HG02623 (cell line): ENCODE measurements at regions not wholly inside any gene's neighbourhood (a gene's known extent, or its start where the extent isn't known, plus 50 kb on each side); places are given as distances from the start of the nearest gene placed in this dataset.
"Not testable (repeated sequence)": the region's sequence is repeated elsewhere in the genome, so short reads cannot be mapped to it uniquely, and the experiment has no call there.

ENCODE experiments used
- ATAC-seq: cut with Tn5 transposase; IDR thresholded peaks from one replicate; pipeline ENCODE4 v1.9.1; 2021; ENCODE audit warnings: moderate library complexity; ENCODE audit not compliant: unreplicated experiment

DNA sequence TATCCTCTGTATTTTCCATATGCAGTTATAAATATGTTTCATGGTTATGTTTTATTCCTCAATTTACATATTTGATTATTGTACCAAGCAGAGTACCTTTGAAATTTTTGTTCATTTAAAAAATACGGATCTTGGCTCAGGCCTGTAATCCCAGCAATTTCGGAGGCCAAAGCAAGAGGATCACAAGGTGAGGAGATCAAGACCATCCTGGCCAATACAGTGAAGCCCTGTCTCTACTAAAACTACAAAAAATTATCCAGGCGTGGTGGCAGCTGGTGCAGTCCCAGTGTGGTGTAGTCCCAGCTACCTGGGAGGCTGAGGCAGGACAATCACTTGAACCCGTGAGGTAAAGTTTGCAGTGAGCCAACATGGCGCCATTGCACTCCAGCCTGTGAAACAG, 251.2 kb upstream of the TPTE start:
- not testable (repeated sequence) for ATAC-seq

DNA sequence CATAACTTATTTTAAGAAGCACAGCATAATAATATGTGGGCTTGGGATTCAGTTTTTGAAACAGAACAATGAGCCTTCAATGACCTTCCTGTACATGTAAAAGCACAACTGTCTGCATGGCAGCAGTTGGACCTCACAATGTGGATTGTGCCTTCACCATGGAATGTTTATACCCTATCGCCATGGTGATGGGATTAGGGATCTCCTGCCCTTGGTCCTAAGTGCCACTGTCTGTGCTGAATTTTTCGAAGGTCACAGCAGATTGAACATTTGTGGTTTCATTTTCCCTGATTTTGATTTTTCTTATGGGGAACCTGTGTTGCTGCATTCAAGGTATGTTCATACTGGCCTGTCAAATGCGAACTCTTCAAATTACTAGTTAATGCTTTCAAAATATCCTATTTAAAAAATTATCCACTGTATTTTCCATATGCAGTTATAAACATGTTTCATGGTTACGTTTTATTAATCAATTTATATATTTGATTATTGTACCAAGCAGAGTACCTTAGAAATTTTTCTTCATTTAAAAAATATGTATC, 249.6 kb upstream of the TPTE start:
- not testable (repeated sequence) for ATAC-seq

DNA sequence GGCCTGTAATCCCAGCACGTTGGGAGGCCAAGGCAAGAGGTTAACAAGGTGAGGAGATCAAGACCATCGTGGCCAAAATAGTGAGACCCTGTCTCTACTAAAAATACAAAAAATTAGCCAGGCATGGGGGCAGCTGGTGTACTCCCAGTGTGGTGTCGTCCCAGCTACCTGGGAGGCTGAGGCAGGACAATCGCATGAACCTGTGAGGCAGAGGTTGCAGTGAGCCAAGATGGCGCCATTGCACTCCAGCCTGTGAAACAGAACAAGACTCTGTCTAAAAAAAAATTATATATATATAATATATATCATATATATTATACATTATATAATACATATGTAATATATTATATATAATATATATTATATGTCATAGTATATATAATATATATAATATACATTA, 249.2 kb upstream of the TPTE start:
- no peak for ATAC-seq

DNA sequence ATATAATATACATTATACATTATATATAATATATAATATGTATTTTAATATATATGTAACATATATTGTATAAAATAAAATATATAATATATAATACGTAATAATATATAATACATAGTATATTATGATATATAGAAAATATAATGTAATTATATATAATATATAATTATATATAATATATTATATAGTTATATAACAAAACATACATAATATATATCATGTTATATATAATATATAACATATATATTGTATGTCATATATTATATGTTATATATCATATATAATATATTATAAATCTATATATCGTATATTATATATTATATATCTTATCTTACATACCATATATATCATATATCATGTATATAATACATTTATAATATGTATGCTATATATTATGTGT, 248.2 kb upstream of the TPTE start:
- ATAC-seq: no peak

DNA sequence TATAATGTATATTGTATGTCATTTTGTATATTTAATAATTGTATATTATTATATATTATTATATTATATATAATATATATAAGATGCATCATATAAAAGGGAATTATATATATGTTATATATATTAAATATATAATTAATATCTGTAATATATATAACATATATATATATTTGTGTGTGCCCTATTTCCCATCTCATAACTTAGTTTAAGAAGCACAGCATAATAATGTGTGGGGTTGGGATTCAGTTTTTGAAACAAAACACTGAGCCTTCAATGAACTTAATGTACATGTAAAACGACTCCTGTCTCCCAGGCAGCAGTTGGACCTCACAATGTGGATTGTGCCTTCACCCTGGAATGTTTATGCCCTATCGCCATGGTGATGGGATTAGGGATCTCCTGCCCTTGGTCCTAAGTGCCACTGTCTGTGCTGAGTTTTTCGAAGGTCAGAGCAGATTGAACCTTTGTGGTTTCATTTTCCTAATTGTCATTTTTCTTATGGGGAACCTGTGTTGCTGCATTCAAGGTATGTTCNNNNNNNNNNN, 247.5 kb upstream of the TPTE start:
- peak; percentile 57 for ATAC-seq
